ENCODE measurements at regions not wholly inside any gene's neighbourhood (a gene's known extent, or its start where the extent isn't known, plus 50 kb on each side); places are given as distances from the start of the nearest gene placed in this dataset.

- TF ChIP-seq REST (IDR thresholded peaks at IDR 0.05; ENCODE audit: unreplicated experiment) (no peak), ZNF114 (CRISPR knock-in tag; IDR thresholded peaks at IDR 0.05) (no peak)
Measured at GRCh38 chr10:37439826-37440225, 314.4 kb downstream of the ANKRD30A start (continued).

- Mint-ChIP-seq H3K4me3 (no peak overlapping the region), H3K9me3 (peaks cover 90% of the 10 kb centered on the region), H3K27ac (no peak overlapping the region), H3K36me3 (ENCODE audit: low read depth) (peaks cover 26% of the 10 kb centered on the region), H3K27me3 (ENCODE audit: insufficient read depth, low read depth, poor library complexity) (peaks cover 1% of the 10 kb centered on the region), H3K4me1 (no peaks in the 10 kb centered on the region)
- no peak overlapping the region for H3K27ac ChIP-seq (ENCODE audit: low read depth)
- H3K27me3 ChIP-seq (ENCODE audit: insufficient read depth): no peaks in the 10 kb centered on the region
- H3F3A ChIP-seq (replicated peaks; ENCODE audit: low read depth): no peaks in the 10 kb centered on the region
- no peaks in the 10 kb centered on the region for H3K4me1 ChIP-seq (ENCODE audit: insufficient read depth)
- DNase-seq (ENCODE audit: low spot score): no peak
- no peaks in the 10 kb centered on the region for H4K20me1 ChIP-seq (replicated peaks; ENCODE audit: insufficient read depth)
- H3K4me2 ChIP-seq: no peak overlapping the region
- ATAC-seq: no peak
- no peaks in the 10 kb centered on the region for H3K36me3 ChIP-seq (ENCODE audit: insufficient read depth)
- no peak overlapping the region for H3K4me3 ChIP-seq
- H2AFZ ChIP-seq: no peak overlapping the region
- no peaks in the 10 kb centered on the region for H3K9me2 ChIP-seq (ENCODE audit: insufficient read depth)
- H3K79me2 ChIP-seq (replicated peaks; ENCODE audit: insufficient read depth): no peaks in the 10 kb centered on the region
- TF ChIP-seq ETS1 (IDR thresholded peaks at IDR 0.05) (no peak), ZNF331 (CRISPR knock-in tag; IDR thresholded peaks at IDR 0.05; ENCODE audit: low read depth) (no peak), STAT1 (IDR thresholded peaks at IDR 0.05; ENCODE audit: unreplicated experiment) (no peak), CTCF (conservative IDR thresholded peaks at IDR 0.05; ENCODE audit: low read depth in 2 of 2) (no peak), EZH2 (IDR thresholded peaks at IDR 0.05; ENCODE audit: low read depth, unreplicated experiment) (no peak), POLR2AphosphoS5 (IDR thresholded peaks at IDR 0.05; ENCODE audit: low read depth) (no peak), NANOG (IDR thresholded peaks at IDR 0.05; ENCODE audit: borderline replicate concordance) (no peak), CREB1 (CRISPR knock-in tag; IDR thresholded peaks at IDR 0.05; ENCODE audit: low read depth) (no peak), JUNB (IDR thresholded peaks at IDR 0.05; ENCODE audit: unreplicated experiment) (no peak), REST (IDR thresholded peaks at IDR 0.05; ENCODE audit: unreplicated experiment) (no peak), EZH2phosphoT487 (IDR thresholded peaks at IDR 0.05; ENCODE audit: unreplicated experiment) (no peak), ZNF114 (CRISPR knock-in tag; IDR thresholded peaks at IDR 0.05) (no peak)
Measured at GRCh38 chr10:37436357-37436756, 311.0 kb downstream of the ANKRD30A start.
